Heart right ventricle (tissue), 16 donors: ENCODE measurements at regions not wholly inside any gene's neighbourhood (a gene's known extent, or its start where the extent isn't known, plus 50 kb on each side); places are given as distances from the start of the nearest gene placed in this dataset.

Experiments used
- ATAC-seq, 8 donors: fragments of 200-7000 bp; cut with Tn5 transposase; one replicate each; pipeline ENCODE4 v1.9.1; 2020; ENCODE audit warnings: mild to moderate bottlenecking in 8 of 8, moderate library complexity in 8 of 8, moderate number of reproducible peaks in 1 of 8
- DNase-seq, 2 donors: peaks; one replicate each; pipeline ENCODE4 v3.0.0-alpha.2; 2020
- H3K27ac ChIP-seq, 10 donors: fragments of 200-600 bp; sonication (generic) in 2 of 10; one replicate each; pipeline versions ENCODE4 v1.5.0 to v1.8.0; 2020 to 2022; ENCODE audit warnings: mild to moderate bottlenecking in 3 of 10
- H3K27me3 ChIP-seq, 7 donors: fragments of 200-600 bp; one replicate each; pipeline ENCODE4 v1.8.0; 2021 to 2022; ENCODE audit warnings: mild to moderate bottlenecking in 2 of 7
- H3K36me3 ChIP-seq, 9 donors: fragments of 200-600 bp; sonication (generic) in 1 of 9; one replicate each; pipeline versions ENCODE4 v1.5.0 to v1.8.0; 2020 to 2022; ENCODE audit warnings: mild to moderate bottlenecking in 2 of 9
- H3K4me1 ChIP-seq, 9 donors: fragments of 200-600 bp; sonication (generic) in 1 of 9; one replicate each; pipeline versions ENCODE4 v1.5.0 to v1.8.0; 2020 to 2022; ENCODE audit warnings: mild to moderate bottlenecking in 4 of 9
- H3K4me3 ChIP-seq, 10 donors: fragments of 200-600 bp; sonication (generic) in 2 of 10; one replicate each; pipeline versions ENCODE4 v1.5.0 to v1.8.0; 2020 to 2022; ENCODE audit warnings: mild to moderate bottlenecking in 7 of 10, moderate library complexity in 2 of 10
- H3K9me3 ChIP-seq, 11 donors: fragments of 200-600 bp in 10 of 11; sonication (generic) in 2 of 11; one replicate each; pipeline versions ENCODE4 v1.5.0 to v1.8.0; 2013 to 2022; ENCODE audit warnings: mild to moderate bottlenecking in 2 of 11, control low read depth in 1 of 11, moderate library complexity in 1 of 11
- CTCF ChIP-seq, 9 donors: fragments of 200-600 bp; sonication (generic) in 2 of 9; IDR thresholded peaks; one replicate each; pipeline versions ENCODE4 v1.5.0 to v1.8.0; 2021 to 2022; ENCODE audit warnings: antibody characterized with exemption in 9 of 9, mild to moderate bottlenecking in 5 of 9, moderate library complexity in 1 of 9
- WGBS, 2 donors: extraction: QIAGEN DNeasy Blood & Tissue Kit; methylation state at CpG; one replicate each; pipeline ENCODE4 v1.1.7; 2013; ENCODE audit warnings: inconsistent platforms in 1 of 2; 5-methylcytosine and 5-hydroxymethylcytosine counted together
- intact Hi-C, 10 donors: fragments of 100-400 bp; cut with DNase I; formaldehyde crosslinking; loops; one replicate each; pipeline versions ENCODE4 v1.11.1 to v1.14.2; 2022
- donor health status: Arrhythmogenic right ventricular cardiomyopathy.
- donor health status: ischemic (EF 13 %, LVEDD 7.1; RV severe dilation, severe dysfunction).
- donor health status: healthy with polysubstance abuse.
- donor health status: DM: no; HTN: yes; CAD: no.
- donor health status: DM: no; HTN: no; CAD: no.
- donor health status: ischemic (EF 25% LVEDD 6.9; RV normal size, moderate dysfunction).
- donor health status: ischemic (EF 25% LVEDD 5.7; RV mildly dilated, moderate dysfunction).
- donor health status: healthy.
- donor health status: DM: yes; HTN: yes; CAD: no.
- donor health status: Ischemic cardiomyopathy.
- donor health status: ischemic (EF 35%, LVEDD 5.7; RV mildly dilated, moderate dysfunction).
- donor health status: nonischemic (EF 11% LVEDD 7.7; RV severe dilation, severe dysfunction).
- donor health status: DM: yes; HTN: yes; CAD: no.
- donor health status: PGD.
- donor health status: ischemic (EF 29% LVEDD 5.4; RV normal size, mild dysfunction).
- donor health status: nonischemic (EF 23%, LVEDD 6.1; RV moderate dilation, normal function).

DNA sequence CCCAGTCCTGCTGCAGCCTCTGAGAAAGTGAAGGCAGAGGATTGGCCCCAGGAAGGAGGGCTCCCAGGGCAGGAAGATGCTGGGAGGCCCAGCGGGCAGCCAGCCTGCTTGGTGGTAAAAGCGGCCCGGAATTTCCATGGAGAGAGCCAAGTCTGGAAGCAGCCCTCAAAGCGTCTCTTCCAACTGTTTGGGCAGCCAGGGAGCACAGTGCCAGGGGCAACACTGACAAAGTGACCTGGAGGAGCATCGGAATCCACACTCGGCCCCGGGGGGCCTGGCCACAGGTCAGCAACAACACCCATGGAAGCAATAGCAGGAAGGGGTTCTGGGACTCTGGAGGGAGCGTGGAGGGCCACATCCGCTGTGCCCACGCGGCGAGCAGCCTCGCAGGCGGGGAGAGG, 63.2 kb upstream of the FGFR2 start:
- H3K27me3 ChIP-seq = no peaks in the 10 kb centered on the region
- no peak for TF ChIP-seq CTCF (IDR thresholded peaks at IDR 0.05)
- peaks cover 0 to 9% (median 0%) of the 10 kb centered on the region in 11 donors for H3K9me3 ChIP-seq
- DNase-seq (no peak), ATAC-seq (peak in 1 of 8 donors; percentile 44)
- no peaks in the 10 kb centered on the region for H3K4me1 ChIP-seq
- intact Hi-C loops = no loop called here
- H3K27ac ChIP-seq = no peak overlapping the region
- H3K36me3 ChIP-seq = no peaks in the 10 kb centered on the region
- WGBS, 2 donors = 88% methylated on average over 14 of the region's 14 CpGs
- no peak overlapping the region for H3K4me3 ChIP-seq

- no peaks in the 10 kb centered on the region for H3K27me3 ChIP-seq
- DNase-seq (no peak), ATAC-seq (no peak)
- TF ChIP-seq CTCF (IDR thresholded peaks at IDR 0.05) = no peak
- no peaks in the 10 kb centered on the region for H3K4me1 ChIP-seq
- no peak overlapping the region for H3K27ac ChIP-seq
- H3K4me3 ChIP-seq = no peak overlapping the region
- intact Hi-C loops = no loop called here
- H3K9me3 ChIP-seq = no peaks in the 10 kb centered on the region
- WGBS, 2 donors = 85 to 87% methylated on average over 10 of the region's 10 CpGs
- H3K36me3 ChIP-seq = no peaks in the 10 kb centered on the region
Measured at GRCh38 chr10:121659236-121659635, 61.0 kb upstream of the FGFR2 start.

DNA sequence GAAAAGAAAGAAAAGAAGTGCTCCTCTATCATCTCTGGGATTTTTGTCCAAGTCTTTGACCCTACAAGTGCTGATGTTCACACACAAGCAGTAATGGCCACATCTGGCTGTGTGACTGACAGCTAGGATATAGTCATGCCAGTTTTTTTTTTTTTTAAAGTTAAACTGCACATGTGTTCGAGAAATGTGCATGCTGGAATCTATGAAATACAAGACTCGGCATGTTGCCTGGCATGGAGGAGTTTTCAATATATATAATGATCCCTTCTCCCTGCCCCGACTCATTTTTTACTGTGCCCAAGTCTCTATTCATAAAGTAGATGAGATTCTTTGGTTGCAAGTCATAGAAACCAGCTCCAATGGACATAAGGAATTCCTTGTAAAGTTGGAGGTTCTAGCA, 60.4 kb upstream of the FGFR2 start:
- ATAC-seq (no peak), DNase-seq (no peak)
- no peak overlapping the region for H3K4me3 ChIP-seq
- H3K27me3 ChIP-seq = no peaks in the 10 kb centered on the region
- intact Hi-C loops = no loop called here
- no peaks in the 10 kb centered on the region for H3K36me3 ChIP-seq
- TF ChIP-seq CTCF (IDR thresholded peaks at IDR 0.05) = no peak
- WGBS, 2 donors = 88 to 90% methylated on average over 3 of the region's 3 CpGs
- no peak overlapping the region for H3K27ac ChIP-seq
- H3K9me3 ChIP-seq = no peaks in the 10 kb centered on the region
- no peaks in the 10 kb centered on the region for H3K4me1 ChIP-seq

DNA sequence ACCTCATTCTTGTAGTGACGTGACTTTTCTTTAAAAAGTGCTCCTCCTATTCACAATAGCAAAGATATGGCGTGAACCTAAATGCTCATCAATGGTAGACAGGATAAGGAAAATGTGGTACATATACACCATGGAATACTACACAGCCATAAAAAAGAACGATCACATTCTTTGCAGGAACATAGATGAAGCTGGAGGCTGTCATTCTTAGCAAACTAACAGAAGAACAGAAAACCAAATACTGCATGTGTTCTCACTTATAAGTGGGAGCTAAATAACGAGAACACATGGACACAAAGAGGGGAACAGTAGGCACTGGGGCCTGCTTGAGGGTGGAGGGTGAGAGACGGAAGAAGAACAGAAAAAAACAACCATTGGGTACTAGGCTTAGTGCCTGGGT, 59.9 kb upstream of the FGFR2 start:
- H3K36me3 ChIP-seq = no peaks in the 10 kb centered on the region
- ATAC-seq (no peak), DNase-seq (no peak)
- intact Hi-C loops = no loop called here
- no peak overlapping the region for H3K4me3 ChIP-seq
- H3K27me3 ChIP-seq = no peaks in the 10 kb centered on the region
- H3K9me3 ChIP-seq = no peaks in the 10 kb centered on the region
- no peaks in the 10 kb centered on the region for H3K4me1 ChIP-seq
- WGBS, 2 donors = 89 to 93% methylated on average over 5 of the region's 5 CpGs
- no peak overlapping the region for H3K27ac ChIP-seq
- TF ChIP-seq CTCF (IDR thresholded peaks at IDR 0.05) = no peak
